ENCODE measurements at regions not wholly inside any gene's neighbourhood (a gene's known extent, or its start where the extent isn't known, plus 50 kb on each side); places are given as distances from the start of the nearest gene placed in this dataset.

DNA sequence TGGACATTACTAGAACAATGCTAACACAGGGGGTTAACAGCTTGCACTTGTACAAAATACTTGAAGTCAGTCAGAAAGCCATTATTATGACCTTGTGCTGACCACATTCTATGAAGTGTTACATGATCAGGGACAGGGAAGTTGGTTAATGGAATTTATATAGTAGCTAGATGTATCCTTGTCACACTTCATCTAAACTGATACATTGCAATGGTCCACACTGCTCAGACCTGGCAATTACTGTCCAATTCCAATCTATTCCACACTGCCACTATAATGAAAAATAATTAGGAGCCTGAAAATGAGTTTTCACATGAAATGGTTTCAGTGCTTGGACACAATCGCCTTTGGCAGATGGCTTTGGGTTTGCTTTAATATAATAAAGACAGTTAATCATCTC lies 850.8 kb downstream of the EPHA7 start:
- TF ChIP-seq POLR2A (IDR thresholded peaks at IDR 0.05) (no peak), POLR2AphosphoS5 (IDR thresholded peaks at IDR 0.05) (no peak)
- TF ChIP-seq, protein P1, sequence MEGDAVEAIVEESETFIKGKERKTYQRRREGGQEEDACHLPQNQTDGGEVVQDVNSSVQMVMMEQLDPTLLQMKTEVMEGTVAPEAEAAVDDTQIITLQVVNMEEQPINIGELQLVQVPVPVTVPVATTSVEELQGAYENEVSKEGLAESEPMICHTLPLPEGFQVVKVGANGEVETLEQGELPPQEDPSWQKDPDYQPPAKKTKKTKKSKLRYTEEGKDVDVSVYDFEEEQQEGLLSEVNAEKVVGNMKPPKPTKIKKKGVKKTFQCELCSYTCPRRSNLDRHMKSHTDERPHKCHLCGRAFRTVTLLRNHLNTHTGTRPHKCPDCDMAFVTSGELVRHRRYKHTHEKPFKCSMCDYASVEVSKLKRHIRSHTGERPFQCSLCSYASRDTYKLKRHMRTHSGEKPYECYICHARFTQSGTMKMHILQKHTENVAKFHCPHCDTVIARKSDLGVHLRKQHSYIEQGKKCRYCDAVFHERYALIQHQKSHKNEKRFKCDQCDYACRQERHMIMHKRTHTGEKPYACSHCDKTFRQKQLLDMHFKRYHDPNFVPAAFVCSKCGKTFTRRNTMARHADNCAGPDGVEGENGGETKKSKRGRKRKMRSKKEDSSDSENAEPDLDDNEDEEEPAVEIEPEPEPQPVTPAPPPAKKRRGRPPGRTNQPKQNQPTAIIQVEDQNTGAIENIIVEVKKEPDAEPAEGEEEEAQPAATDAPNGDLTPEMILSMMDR (IDR thresholded peaks at IDR 0.05): no peak

Measured in breast epithelium (tissue), 3 donors.